ENCODE measurements at regions not wholly inside any gene's neighbourhood (a gene's known extent, or its start where the extent isn't known, plus 50 kb on each side); places are given as distances from the start of the nearest gene placed in this dataset.

DNA sequence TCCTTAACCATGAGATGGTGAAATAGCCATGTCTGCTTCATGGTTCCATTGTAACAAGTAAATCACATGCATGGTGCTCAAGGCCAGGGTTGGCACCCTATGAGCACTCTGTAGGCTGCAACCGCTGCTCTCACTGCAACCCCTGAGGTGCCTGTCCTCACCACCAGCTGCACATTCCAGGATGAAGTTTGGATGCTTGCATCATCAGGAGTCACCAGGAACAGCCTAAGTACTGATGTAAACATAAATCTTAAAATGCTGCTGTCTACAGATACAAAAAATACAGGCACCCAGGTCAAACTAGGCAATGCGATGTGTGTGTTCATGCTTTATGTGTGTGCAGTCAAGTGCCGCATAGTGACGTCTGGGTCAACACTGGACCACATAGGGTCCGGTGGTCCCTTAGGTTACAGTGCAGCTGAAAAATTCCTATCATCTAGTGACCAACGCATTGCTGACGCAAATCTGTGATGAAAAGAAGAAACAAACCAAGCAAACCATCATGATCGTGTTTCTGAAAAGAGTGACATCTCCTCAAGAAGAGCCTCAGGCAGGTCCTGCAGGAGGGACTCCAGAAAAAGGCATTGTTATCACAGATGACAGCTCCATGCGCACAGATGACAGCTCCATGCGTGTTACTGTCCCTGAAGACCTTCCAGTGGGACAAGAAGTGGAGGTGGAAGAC is 234.8 kb downstream of the AUH start:
- TF ChIP-seq CSDC2 (CRISPR knock-in tag; IDR thresholded peaks at IDR 0.05) (no peak), ZNF8 (CRISPR knock-in tag; IDR thresholded peaks at IDR 0.05) (no peak), OSR1 (CRISPR knock-in tag; IDR thresholded peaks at IDR 0.05) (no peak), ARNTL (CRISPR knock-in tag; IDR thresholded peaks at IDR 0.05; ENCODE audit: borderline replicate concordance, low read depth) (no peak), ESRRG (CRISPR knock-in tag; IDR thresholded peaks at IDR 0.05) (no peak), TCF4 (CRISPR knock-in tag; IDR thresholded peaks at IDR 0.05; ENCODE audit: borderline replicate concordance) (no peak), ISL1 (CRISPR knock-in tag; IDR thresholded peaks at IDR 0.05) (no peak), ZNF70 (CRISPR knock-in tag; IDR thresholded peaks at IDR 0.05) (no peak)
- TF ChIP-seq, protein P1, sequence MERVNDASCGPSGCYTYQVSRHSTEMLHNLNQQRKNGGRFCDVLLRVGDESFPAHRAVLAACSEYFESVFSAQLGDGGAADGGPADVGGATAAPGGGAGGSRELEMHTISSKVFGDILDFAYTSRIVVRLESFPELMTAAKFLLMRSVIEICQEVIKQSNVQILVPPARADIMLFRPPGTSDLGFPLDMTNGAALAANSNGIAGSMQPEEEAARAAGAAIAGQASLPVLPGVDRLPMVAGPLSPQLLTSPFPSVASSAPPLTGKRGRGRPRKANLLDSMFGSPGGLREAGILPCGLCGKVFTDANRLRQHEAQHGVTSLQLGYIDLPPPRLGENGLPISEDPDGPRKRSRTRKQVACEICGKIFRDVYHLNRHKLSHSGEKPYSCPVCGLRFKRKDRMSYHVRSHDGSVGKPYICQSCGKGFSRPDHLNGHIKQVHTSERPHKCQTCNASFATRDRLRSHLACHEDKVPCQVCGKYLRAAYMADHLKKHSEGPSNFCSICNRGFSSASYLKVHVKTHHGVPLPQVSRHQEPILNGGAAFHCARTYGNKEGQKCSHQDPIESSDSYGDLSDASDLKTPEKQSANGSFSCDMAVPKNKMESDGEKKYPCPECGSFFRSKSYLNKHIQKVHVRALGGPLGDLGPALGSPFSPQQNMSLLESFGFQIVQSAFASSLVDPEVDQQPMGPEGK (CRISPR knock-in tag; IDR thresholded peaks at IDR 0.05; ENCODE audit: borderline replicate concordance) = no peak
- TF ChIP-seq, protein P2, sequence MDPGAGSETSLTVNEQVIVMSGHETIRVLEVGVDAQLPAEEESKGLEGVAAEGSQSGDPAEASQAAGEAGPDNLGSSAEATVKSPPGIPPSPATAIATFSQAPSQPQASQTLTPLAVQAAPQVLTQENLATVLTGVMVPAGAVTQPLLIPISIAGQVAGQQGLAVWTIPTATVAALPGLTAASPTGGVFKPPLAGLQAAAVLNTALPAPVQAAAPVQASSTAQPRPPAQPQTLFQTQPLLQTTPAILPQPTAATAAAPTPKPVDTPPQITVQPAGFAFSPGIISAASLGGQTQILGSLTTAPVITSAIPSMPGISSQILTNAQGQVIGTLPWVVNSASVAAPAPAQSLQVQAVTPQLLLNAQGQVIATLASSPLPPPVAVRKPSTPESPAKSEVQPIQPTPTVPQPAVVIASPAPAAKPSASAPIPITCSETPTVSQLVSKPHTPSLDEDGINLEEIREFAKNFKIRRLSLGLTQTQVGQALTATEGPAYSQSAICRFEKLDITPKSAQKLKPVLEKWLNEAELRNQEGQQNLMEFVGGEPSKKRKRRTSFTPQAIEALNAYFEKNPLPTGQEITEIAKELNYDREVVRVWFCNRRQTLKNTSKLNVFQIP (CRISPR knock-in tag; IDR thresholded peaks at IDR 0.05; ENCODE audit: borderline replicate concordance, low read depth) = no peak
- TF ChIP-seq, protein P3, sequence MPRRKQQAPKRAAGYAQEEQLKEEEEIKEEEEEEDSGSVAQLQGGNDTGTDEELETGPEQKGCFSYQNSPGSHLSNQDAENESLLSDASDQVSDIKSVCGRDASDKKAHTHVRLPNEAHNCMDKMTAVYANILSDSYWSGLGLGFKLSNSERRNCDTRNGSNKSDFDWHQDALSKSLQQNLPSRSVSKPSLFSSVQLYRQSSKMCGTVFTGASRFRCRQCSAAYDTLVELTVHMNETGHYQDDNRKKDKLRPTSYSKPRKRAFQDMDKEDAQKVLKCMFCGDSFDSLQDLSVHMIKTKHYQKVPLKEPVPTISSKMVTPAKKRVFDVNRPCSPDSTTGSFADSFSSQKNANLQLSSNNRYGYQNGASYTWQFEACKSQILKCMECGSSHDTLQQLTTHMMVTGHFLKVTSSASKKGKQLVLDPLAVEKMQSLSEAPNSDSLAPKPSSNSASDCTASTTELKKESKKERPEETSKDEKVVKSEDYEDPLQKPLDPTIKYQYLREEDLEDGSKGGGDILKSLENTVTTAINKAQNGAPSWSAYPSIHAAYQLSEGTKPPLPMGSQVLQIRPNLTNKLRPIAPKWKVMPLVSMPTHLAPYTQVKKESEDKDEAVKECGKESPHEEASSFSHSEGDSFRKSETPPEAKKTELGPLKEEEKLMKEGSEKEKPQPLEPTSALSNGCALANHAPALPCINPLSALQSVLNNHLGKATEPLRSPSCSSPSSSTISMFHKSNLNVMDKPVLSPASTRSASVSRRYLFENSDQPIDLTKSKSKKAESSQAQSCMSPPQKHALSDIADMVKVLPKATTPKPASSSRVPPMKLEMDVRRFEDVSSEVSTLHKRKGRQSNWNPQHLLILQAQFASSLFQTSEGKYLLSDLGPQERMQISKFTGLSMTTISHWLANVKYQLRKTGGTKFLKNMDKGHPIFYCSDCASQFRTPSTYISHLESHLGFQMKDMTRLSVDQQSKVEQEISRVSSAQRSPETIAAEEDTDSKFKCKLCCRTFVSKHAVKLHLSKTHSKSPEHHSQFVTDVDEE (CRISPR knock-in tag; IDR thresholded peaks at IDR 0.05) = no peak
- TF ChIP-seq, protein P4, sequence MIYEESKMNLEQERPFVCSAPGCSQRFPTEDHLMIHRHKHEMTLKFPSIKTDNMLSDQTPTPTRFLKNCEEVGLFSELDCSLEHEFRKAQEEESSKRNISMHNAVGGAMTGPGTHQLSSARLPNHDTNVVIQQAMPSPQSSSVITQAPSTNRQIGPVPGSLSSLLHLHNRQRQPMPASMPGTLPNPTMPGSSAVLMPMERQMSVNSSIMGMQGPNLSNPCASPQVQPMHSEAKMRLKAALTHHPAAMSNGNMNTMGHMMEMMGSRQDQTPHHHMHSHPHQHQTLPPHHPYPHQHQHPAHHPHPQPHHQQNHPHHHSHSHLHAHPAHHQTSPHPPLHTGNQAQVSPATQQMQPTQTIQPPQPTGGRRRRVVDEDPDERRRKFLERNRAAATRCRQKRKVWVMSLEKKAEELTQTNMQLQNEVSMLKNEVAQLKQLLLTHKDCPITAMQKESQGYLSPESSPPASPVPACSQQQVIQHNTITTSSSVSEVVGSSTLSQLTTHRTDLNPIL (CRISPR knock-in tag; IDR thresholded peaks at IDR 0.05; ENCODE audit: low read depth) = no peak
